Activated CD8-positive, alpha-beta T cell treated with anti-CD3 and anti-CD28 coated beads for 36 hours (primary cell): ENCODE measurements at regions not wholly inside any gene's neighbourhood (a gene's known extent, or its start where the extent isn't known, plus 50 kb on each side); places are given as distances from the start of the nearest gene placed in this dataset.

Experiments used
- ATAC-seq: fragments of 200-7000 bp; cut with Tn5 transposase; one replicate; pipeline ENCODE4 v1.10.0; 2021; ENCODE audit warnings: mild to moderate bottlenecking, moderate library complexity
- CTCF ChIA-PET: fragments of 350-600 bp; sonication (Branson Sonifier 250); formaldehyde crosslinking; loops from one replicate; lab custom pipeline; 2021; ENCODE audit warnings: antibody characterized with exemption; lab: Charles Lee
- POLR2A ChIA-PET: fragments of 350-600 bp; sonication (Branson Sonifier 250); formaldehyde crosslinking; loops from one replicate; lab custom pipeline; 2021; ENCODE audit warnings: antibody characterized with exemption; lab: Charles Lee
- DNase-seq: peaks from one replicate; pipeline ENCODE4 v3.0.0-alpha.2; 2020
- H3K27ac Mint-ChIP-seq: one replicate; pipeline ENCODE4 v1.8.0; 2021; ENCODE audit warnings: mild to moderate bottlenecking, mixed read lengths
- H3K27me3 Mint-ChIP-seq: one replicate; pipeline ENCODE4 v1.8.0; 2021; ENCODE audit warnings: mixed read lengths
- H3K36me3 Mint-ChIP-seq: one replicate; pipeline ENCODE4 v1.8.0; 2021; ENCODE audit warnings: low read depth, mixed read lengths
- H3K4me1 Mint-ChIP-seq: one replicate; pipeline ENCODE4 v1.8.0; 2021; ENCODE audit warnings: low read depth, mixed read lengths
- H3K4me3 Mint-ChIP-seq: one replicate; pipeline ENCODE4 v1.8.0; 2021; ENCODE audit warnings: mild to moderate bottlenecking, moderate library complexity, mixed read lengths
- H3K9me3 Mint-ChIP-seq: one replicate; pipeline ENCODE4 v1.8.0; 2021; ENCODE audit warnings: mixed read lengths
- CTCF ChIP-seq: fragments of 200-600 bp; IDR thresholded peaks from one replicate; pipeline ENCODE4 v1.8.0; 2022; ENCODE audit warnings: antibody characterized with exemption, mild to moderate bottlenecking
- intact Hi-C: fragments of 100-400 bp; cut with micrococcal nuclease; formaldehyde crosslinking; loops from one replicate; pipeline ENCODE4 v1.10.0; 2022

DNA sequence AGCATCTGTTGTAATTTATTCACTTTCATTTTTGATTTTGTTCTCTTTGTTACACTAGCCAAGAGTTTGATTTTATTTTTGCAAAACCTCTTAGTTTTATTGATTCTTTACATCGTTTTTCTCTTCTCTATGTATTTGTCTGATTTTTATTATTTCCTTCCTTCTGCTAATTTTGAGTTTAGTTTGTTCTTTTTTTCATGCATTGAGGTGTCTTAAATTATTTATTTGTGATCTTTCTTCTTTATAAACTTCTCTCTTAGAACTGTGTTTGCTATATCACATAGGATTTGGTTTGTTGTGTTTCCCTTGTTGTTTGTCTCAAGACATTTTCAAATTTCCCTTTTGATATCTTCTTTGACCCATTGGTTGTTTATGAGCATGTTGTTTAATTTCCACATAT, 51.7 kb upstream of the NFKBIA start:
- POLR2A ChIA-PET: no interaction called here
- no peak for ATAC-seq
- peaks cover 13% of the 10 kb centered on the region for H3K9me3 Mint-ChIP-seq
- H3K4me1 Mint-ChIP-seq: no peaks in the 10 kb centered on the region
- intact Hi-C loops: no loop called here
- TF ChIP-seq CTCF: no peak
- DNase-seq: no peak
- CTCF ChIA-PET: no interaction called here
- no peak overlapping the region for H3K27ac Mint-ChIP-seq
- H3K27me3 Mint-ChIP-seq: peaks cover 6% of the 10 kb centered on the region
- H3K36me3 Mint-ChIP-seq: peaks cover 2% of the 10 kb centered on the region
- H3K4me3 Mint-ChIP-seq: no peak overlapping the region

DNA sequence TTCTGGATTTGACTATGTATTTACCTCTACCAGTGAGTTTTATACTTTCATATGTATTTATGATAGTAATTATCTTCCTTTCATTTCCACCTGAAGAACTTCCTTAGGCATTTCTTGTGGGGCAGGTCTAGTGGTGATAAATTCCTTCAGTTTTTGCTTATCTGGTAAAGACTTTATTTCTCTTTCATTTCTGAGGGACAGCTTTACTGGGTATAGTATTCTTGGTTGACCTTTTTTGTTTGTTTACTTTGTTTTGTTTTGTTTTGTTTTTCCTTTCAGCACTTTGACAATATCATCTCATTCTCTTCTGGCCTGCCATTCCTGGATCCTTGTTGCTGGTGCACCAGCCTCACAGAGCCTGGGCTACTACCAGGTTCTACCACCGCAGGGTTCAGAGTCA, 53.9 kb upstream of the NFKBIA start:
- Mint-ChIP-seq H3K27me3 (peaks cover 6% of the 10 kb centered on the region), H3K36me3 (peaks cover 2% of the 10 kb centered on the region), H3K9me3 (peaks cover 13% of the 10 kb centered on the region), H3K4me1 (no peaks in the 10 kb centered on the region), H3K27ac (no peak overlapping the region), H3K4me3 (no peak overlapping the region)
- no peak for TF ChIP-seq CTCF
- ChIA-PET CTCF (no interaction called here), POLR2A (interaction anchor here (1.0 kb wide), 1 partner anchor 13 kb away, joined by 3 read pairs; no protein-coding TSS in a partner anchor)
- intact Hi-C loops: no loop called here
- ATAC-seq (no peak), DNase-seq (no peak)

- POLR2A ChIA-PET: no interaction called here
- no peak for ATAC-seq
Observed at GRCh38 chr14:35459776-35460175, 55.2 kb upstream of the NFKBIA start.

DNA sequence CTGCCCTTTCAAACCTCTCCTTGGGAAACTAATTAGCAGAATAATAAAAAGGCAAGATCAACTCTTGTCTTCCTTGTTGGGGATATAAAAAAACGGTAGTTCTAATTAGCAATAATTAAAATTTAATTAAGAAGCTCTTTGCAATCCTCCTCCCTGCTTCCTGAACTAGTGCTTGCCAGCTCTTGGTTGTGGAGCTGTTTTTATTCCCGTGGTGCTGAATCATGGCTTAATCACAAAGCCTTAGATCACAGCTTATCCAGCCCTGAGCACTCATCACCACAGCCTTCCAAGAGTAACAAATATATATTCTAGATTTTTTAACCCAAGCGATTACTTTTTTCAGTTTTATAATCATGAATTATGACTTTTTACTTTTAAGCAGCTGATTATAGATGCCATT, 63.2 kb upstream of the INSM2 start:
- Mint-ChIP-seq H3K9me3 (no peaks in the 10 kb centered on the region), H3K4me1 (no peaks in the 10 kb centered on the region), H3K36me3 (no peaks in the 10 kb centered on the region), H3K4me3 (no peak overlapping the region), H3K27me3 (peaks cover 25% of the 10 kb centered on the region), H3K27ac (no peak overlapping the region)
- ATAC-seq (no peak), DNase-seq (no peak)
- no peak for TF ChIP-seq CTCF
- ChIA-PET CTCF (no interaction called here), POLR2A (no interaction called here)
- intact Hi-C loops: no loop called here

More at GRCh38 chr14:35459776-35460175, 55.2 kb upstream of the NFKBIA start:
- Mint-ChIP-seq H3K9me3 (peaks cover 13% of the 10 kb centered on the region), H3K36me3 (peaks cover 2% of the 10 kb centered on the region), H3K4me3 (no peak overlapping the region), H3K4me1 (no peaks in the 10 kb centered on the region), H3K27me3 (peaks cover 7% of the 10 kb centered on the region), H3K27ac (no peak overlapping the region)
- no peak for DNase-seq
- intact Hi-C loops: no loop called here
- CTCF ChIA-PET: no interaction called here
- TF ChIP-seq CTCF: no peak

DNA sequence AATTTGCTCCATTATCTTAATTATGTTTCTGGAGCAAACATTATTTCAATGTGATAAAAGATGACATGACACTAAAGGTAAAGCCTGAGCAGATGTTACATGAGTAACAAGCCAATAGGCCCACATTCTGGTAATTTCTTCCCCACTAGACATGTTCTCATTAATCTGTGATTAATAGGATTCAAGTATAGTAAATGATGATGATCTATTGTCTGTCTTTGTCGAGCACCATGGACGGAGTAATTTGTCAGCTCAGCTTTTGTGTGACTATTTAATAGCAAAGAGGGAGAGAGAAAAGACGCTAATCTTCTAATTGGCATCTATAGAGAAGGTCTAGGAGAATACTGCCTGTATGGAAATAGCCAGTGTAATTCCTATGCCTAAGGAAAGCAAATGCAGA, 62.2 kb upstream of the INSM2 start:
- Mint-ChIP-seq H3K27ac (no peak overlapping the region), H3K36me3 (no peaks in the 10 kb centered on the region), H3K4me1 (no peaks in the 10 kb centered on the region), H3K27me3 (peaks cover 25% of the 10 kb centered on the region), H3K9me3 (no peaks in the 10 kb centered on the region), H3K4me3 (no peak overlapping the region)
- no peak for TF ChIP-seq CTCF
- POLR2A ChIA-PET: no interaction called here
- CTCF ChIA-PET: no interaction called here
- intact Hi-C loops: no loop called here
- DNase-seq: no peak
- no peak for ATAC-seq
